ENCODE measurements at regions not wholly inside any gene's neighbourhood (a gene's known extent, or its start where the extent isn't known, plus 50 kb on each side); places are given as distances from the start of the nearest gene placed in this dataset.

DNA sequence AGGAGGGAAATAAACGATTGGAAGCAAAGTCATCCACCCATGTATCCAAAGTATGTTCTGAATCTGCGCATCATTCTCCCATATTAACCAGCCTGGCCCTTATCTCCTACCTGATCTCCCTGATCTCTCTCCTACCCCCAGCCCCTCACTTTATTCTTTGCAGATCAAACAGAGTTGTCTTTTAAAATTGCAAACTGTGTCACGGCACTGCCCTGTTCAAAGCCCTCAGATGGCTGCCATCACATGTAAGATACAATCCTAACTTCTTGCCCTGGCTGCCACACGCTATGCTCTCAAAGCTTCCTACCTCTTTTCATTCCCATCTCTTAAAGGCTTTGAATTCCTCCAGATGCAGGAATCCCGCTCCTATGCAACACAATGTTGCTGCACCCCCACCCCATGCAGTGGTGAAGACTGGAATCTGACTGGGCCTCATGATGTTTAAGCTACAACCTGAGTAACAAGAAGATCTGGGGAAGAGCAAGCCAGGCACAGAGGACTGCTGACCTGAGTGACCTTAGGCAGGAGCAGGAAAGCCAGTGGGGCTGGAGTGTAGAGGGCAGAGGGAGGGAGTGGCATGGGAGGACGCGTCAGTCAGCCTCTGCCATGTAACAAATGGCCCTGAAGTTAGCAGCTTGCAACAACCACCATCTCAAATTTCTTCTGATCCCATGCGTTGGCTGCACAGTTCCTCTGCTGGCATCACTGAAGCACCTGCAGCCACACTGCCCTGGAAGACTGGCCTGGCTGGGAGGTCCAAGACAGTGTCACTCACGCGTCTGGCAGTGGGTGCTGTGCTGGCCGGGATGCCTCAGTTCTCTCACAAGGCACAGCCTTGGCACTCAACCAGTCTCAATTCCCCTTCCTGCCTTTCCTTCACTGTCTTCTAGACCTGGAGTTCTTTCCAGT, 382.8 kb downstream of the BCL11B start:
- DNase-seq = no peak

DNA sequence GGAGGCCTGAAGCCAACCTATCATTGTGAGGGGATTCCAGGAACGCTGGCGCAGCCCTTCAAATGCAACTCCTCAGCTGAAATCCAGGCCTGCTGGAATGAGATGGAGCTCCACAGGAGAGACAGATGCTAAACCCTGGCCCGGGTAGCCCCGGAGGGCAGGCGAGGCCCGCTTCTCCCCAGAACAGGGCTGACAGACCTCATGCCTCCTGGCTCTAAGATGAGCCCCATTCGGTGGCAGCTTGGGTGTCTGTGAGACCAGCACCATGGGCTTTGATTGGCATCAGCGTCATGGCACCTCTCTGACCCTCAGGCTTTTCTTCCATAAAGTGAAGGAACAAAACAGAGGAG, 382.2 kb downstream of the BCL11B start:
- no peak for DNase-seq

DNA sequence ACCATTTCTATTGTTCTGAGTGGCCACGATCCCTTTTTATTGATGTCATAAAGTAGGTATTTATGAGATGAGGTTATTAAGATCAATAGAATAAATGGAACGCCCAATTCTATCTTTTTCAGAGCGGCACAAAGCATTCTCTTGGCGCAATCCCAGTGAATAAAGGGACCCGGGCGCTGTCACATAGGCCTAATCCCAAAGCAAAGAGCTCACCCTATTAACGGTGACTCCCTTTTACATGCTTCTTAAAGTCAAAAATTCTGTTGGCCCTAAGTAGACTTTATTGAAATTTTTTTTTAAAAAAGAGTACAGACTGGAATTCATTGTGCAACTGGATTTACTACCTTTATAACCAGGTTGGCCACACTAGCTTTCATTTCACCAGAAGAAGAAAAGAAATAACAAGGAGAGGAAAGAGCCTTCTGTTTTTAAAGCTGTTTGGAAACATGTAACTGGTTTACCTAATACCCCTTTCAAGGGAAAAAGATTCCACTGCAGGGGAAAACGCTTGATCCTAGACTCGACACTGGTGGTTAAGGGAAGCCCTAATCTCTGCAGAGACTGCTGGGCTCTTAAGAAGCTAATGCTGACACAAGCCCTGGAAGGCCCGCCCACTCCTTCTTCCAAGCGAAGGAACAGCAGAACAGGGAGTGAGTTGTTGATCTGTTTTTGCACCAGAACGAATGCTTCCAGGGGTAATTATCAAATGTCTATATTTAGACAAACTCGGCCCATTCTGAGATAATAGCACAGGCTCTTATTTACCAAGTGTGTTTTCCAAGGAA, 381.2 kb downstream of the BCL11B start:
- DNase-seq = no peak

DNA sequence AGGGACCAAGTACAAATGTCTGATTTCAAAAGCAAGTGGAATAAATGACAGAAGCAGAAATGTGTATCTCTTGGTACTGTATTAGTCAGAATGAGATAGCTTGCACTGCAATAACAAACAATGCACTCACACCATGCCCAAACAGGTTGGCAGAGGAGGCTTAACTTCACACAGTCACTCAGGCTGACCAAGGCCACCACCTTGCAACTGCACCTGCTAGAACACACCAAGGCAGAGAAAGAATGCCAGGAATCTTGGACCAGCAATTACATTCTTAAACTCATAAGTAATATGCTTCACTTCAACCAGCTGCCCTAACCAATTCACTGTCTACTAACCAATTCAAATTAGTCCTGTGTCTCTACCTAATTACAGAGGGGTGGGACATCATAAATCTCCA, 378.3 kb downstream of the BCL11B start:
- no peak for DNase-seq

DNA sequence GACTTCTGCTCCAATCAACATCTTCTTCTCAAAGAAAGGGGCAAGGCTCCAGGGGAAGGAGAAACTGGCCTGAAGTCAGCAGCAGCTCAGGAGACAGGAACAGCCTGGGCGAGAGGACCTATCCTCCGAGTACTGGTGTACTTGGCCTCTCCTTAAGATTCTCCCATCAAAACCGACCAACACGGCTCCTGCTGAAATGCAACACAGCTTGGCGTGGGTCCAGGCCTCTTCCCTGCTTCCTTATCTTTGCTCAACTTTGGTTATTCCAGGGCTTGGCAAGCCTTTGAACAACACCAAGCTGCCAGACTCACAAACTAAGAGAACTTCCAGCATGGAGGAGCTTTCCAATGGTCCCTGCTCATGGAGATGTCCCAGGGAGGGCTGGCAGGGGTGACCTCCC, 377.4 kb downstream of the BCL11B start:
- no peak for DNase-seq

DNA sequence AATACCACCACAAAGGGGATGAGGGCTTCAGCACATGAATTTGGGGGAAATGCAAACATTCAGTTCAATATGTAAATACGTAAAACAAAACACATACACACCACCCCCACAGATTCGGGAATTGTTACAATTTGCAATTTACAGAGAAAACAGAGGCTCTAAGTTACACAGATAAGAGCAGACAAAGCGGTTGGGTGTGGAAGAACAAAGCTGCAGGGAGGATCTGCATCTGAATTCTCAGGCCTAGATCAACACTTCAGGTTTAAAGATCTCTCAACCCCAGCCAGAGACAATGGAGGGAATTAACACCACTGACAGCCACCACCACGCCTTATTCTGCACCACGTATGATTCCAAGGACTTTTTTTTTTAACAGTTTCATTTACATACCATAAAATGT, 375.5 kb downstream of the BCL11B start:
- DNase-seq = no peak

DNA sequence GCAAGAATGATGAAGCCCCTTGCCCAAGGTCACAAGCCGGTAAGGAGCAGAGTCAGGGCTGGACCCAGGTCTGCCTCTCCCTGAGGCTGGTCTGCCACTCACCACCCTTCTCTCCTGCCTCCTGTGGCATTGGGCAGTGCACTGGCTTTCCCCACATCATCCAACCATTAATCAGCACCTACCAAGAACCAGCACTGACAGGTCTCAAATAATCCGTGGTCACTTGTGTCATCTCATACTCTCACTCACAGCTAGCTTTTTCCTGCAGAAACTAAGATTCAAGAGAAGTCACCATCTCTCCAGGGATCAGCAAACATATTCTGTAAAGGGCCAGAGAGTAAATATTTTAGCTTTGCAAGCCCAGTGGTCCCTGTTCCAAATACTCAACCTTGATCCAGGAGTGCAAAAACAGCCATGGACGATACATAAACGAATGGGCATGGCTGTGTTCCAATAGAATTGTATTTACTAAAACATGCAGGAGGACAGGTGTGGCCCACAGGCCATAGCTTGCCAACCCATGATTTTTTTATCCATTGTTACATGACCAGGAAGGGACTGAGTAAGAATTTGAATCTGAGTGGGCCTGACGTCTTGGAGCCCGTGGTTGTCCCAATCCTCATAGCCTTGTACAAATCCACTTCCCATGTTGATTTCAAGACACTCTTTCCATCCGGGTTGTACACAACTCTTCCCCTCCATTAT, 374.2 kb downstream of the BCL11B start:
- no peak for DNase-seq

DNA sequence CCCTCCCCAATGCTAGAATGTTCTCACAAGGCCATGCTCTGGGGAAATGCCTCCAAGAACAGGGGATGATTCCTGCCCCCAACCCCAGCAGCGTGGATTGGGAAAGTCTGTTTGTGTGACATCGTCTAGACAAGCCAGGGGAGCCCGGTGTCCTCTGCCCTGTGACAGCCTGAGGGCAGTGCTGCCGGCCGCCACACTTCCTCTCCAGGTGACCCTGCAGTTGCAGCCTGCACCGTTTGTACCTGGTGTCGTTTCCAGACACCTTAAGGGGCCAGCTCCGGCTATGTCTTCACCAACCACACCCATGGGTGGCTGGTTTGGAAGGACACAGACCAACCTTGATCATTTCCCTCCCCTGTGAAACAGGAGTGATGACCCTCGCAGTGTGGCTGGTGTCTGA, 372.6 kb downstream of the BCL11B start:
- no peak for DNase-seq

DNA sequence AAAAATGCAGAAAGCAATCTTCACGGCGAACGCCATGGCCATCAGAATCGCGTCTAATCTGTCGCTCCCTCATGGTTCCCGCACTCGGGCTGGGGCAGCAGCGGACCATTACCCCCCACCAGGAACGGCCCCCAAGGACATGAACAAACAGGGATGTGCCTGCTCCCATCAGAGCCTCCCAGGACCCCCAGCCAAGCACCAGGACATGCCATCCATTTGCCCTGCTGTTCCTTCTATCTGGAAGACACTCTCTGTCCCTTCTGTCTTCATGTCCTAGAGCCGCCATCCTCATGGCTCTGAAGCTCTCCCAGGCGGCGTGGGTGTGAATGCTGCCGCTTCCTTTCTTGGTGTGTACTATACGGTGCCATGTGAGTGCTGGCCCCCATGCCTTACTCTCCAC, 371.8 kb downstream of the BCL11B start:
- no peak for DNase-seq

DNA sequence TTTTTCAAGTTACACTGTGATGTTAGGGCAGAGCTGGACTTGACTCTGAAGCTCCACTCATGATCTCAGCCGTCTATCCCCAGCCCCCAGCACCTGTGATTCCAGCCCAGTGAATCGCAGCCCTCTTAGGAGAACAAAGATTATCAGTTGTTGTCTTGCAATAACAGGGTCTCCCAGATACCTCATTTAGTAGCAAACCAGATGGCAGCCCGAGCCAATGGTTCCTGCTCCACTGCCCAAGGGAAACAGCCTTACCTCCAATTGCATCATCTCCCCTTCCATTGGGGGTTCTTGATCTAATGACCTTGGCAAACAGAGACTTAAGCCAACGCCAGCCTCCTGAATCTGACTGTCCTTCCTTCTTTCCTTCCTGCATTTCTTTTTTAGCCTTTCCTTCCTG, 371.2 kb downstream of the BCL11B start:
- DNase-seq = no peak

DNA sequence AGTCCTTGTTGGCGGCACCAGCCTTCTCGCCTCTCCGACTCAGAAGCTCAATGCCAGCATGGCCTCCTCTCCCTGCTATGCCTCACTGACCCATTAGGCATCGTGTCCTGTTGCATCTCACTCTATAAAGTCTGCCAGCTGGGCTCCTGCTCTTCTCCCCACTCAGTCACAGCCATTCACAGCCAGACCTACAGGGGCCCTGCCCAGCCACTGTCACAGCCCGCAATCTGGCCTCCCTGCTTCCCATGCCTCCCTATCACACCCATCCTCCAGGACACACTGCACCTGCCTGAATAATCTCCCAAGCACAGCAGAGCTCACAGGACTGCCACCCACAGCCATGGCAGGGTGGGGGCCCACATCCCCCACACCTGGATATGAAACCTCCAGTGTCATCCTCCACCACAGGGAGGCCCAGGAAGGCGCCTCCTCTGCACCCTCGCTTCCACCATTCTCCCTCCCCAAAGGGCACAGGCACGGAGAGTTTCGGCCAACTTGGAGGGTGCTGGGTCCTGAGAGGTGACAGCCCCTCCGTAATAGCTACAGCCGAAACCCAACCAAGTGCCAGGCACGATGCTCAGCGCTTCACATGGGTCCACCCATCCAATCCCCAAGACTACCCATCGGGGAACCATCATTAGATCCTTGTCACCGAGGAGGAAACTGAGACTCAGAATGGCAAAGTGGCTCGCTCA, 370.3 kb downstream of the BCL11B start:
- no peak for DNase-seq

DNA sequence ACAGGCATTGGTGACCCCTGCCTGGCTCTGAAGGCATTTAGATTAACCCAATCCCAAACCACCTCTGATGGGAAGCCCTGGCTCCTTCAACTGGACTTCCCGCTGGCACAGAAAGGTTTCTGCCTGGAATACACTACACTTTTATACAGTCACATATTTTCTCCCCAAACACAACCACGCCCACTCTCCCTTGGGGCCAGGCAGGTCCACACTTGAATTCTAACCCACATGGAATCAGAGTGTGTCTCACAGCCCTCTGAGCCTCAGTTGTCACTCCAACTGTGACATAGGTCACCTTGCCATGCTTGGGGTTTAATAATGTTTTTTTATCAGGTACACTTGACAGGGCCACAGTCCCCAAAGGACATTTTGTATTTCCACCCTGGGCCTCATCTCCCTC, 368.6 kb downstream of the BCL11B start:
- no peak for DNase-seq

DNA sequence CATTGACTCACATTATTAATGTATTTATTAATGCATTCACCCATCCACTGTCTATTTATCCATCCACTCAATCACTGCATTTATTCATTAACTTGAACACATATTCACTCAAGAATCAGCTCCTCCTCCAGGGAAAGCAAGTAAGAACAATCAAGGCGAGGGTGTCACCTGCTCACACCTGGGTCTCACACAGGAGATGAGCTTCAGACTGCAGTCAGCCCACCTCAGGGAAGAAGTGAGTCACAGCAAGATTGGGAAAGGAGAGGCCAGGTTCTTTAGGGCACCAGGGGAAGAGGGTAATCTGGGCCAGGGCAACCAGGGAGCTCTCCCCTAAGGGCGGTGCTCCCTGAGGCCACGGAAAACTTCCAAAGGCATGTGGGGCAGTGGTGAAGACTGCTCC, 367.3 kb downstream of the BCL11B start:
- DNase-seq = no peak

DNA sequence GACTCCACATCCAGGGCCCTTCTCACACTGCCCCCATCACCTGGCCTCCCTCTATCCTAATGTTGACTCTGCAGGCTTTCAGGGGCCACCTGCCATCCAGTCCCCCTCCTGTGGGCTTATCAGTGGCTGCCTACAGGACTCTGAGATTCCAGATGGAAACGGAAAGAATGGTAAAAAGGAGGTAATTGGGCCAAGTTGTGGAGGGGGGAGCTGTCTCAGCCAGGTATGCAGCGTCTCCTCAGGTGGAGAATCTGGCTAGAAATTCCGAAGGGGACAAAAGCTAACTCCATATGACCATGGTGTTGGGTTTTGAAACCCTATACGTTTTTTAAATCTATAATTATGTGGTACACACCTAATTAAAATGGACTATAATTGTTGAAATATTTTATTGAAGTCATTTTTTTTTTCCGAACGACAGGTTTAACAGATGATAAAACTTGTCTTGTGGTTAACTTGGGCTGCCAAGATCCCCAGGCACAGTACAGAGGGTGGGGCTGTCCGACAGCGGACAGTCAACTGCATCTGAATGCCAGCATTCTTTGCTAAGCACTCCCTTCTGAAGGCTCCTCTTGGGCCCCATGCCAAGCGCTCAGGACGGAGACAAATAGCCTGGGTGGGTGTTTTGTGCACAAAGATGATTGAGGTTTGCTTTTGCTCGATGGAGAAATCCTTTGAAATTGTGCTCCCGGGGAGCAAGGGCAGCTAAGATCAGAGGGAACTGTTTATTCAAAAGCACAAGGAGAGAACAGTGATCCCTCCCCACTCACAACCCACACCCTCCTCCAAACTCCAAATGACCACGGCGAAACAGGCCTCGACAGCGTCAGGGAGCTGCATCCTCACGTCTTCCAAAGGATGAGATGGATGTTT, 365.6 kb downstream of the BCL11B start:
- no peak for DNase-seq

DNA sequence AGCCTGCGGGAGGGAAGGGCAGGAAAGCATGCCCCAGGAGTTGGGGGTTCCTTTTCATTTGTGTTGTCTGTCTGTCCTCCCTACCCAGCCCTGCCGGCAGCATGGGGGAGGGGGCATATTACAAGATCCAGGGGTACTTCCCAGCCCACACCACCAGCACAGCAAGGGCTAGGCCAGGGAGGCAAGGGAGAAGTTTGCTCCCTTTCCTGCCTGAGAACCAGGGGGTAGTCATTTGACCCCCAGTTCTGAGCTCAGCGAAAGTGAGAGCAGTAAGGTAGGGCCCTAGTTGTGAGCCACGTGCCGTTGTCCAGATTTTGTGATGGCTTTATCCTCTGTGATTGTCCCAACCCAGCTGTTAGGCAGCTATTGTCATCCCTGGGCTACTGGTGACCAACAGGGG, 364.7 kb downstream of the BCL11B start:
- no peak for DNase-seq

DNA sequence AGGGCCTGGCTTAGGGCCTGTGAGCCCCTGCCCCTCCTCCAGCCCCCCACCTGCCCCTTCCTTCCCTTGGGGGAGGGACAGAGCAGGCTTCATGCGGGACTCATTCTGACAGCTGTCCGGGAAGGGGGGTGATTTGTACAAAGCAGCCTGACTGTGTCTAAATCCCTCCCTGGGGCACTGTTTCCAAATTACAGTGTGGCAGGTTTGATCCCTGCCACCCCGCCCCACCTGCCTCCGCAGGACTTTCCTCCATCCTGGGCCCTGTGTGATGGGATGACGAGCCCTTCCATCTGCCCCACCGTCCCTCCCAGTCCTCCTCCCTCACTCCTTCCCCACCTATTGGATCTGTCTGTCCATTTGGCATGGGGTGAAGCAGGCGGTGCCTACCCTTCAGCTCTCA, 363.9 kb downstream of the BCL11B start:
- DNase-seq = no peak

DNA sequence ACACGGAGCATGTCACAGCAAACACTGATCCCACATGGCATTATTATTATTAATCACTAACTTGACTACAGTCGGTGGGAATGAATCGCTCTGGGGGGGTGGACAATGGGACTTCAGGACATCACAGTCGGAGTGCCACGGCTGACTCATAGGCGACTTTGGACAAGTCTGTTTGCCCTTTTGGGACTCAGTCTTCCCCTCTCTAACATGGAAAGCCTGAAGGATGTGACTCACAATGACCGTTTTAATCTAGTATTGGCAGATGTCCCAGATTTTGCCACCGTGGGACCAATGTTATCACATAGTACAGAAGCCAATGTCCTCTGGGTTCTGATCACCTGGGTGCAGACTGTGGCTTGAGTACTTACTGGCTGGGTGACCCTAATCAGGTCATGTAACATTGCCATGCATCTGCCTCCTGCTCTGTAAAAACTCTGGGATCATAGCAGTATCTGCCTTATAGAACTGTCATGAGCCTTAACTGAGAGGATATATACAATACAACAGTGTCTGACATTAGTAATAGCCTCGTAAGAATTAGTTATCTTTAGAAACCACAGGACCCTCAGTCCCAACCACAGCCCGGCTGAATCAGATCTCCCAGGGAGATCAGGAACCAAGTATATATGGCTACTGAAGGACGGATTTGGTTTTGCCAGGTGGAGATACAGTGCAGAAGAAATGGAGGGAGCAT, 362.6 kb downstream of the BCL11B start:
- DNase-seq = no peak

DNA sequence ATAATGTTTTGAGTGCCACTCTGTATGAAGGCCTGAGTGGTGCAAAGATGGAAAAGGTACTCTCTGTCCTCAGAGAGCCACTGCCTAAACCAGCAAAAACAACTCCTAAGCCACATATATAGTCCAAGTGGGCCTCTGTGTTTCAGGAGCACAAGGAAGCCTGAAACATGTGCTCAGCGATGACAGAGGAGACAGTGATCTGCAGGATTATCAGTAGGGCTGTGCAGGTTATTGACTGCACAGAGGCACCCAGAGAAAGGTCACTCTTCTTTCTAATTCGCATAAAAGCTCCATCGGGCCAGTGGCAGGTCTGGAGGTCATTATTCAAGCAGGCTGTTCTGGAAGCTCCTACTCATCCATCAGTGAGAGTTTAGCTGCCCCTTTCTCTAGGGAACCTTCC, 361.9 kb downstream of the BCL11B start:
- DNase-seq = no peak

DNA sequence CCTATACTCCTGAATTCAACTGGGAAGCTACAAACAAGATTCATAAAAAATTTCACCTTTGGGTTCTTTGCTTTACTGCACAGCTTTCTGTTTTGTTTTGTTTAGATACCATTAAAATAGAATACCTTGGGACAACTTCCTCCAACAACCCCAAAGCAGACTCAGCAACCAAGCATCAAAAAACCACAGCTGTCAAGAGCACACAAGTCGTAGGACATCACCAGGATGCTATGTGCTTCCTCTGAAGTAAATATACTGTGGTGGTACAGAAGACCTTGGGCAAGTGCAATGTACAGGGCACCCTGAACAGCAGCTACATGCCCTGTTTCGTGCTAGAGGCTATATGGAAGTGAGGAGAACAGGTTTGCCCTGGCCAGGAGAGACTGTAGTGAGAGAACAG, 359.3 kb downstream of the BCL11B start:
- no peak for DNase-seq

DNA sequence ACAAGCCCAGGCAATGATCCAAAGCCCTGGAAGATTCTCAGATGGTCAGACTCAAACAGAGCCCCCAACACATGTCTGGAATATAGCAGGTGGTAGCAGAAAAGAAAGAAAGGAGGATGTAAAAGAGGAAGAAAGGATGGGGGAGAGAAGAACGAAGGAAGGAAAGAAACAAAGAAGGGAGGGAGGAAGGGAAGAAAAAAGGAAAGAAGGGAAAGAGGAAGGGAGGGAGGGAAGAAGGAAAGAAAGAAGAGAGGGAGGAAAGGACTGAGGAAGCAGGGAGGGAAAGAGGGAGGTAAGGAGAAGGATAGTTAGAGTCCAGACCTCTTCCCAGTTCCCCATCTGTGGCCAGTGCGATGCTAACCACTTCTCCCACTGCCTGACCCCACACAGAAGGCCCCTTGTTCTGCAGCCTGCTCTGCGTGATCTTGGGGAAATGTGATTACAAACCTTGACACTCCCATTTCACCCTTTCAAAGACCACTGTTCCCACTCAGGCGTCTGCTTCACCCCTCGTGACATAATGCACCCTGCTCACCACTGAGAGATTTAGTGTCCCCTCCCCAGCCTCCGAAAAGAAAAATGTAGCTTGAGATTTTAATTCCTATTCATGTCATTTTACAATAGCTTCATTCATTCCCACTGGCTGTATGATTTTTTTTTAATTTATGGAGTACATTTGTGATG, 357.9 kb downstream of the BCL11B start:
- DNase-seq = no peak

DNA sequence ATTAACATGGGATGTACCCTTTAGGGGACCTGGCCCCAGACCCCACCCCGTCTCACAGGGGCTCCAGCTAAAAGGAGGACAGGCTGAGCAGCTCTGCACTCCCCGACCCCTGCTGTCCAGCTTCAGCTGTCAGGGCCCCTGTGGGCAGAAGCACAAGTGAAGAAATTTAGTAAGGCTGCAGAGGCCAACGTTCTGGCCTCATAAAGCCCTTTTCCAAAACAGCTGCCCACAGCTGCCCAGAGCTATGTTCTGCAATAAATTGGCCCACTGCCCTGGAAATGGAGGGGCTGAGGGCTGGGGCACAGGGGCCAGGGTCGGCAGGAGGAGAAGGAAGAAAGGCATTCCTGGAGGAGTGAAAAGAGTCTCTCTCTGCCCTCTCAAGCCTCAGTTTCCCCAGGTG, 357.1 kb downstream of the BCL11B start:
- DNase-seq = no peak

All from inflammatory macrophage treated with lipopolysaccharide for 4 hours (primary cell).